ENCODE measurements at regions not wholly inside any gene's neighbourhood (a gene's known extent, or its start where the extent isn't known, plus 50 kb on each side); places are given as distances from the start of the nearest gene placed in this dataset.

DNA sequence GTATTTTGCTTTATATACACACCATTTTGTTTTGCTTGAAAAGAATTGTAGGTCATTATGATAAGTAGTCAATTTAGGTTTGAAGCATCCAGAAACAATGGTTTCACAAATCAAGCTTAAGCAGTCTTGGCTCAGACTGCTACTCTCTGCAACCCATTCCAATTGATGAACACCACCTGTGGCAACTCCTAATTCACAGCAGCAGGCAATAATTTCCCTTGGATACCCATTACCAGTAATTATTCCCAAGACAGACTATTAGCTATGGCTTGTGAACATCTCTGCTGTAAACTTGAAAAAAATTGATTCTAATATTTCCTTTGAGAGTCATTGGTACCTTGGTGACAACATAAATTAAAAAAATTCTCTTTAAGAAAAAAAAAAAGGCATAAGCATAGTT, 299.3 kb upstream of the SLITRK6 start:
- no peak for DNase-seq (ENCODE audit: low read depth)
- TF ChIP-seq CTCF (IDR thresholded peaks at IDR 0.05; ENCODE audit: low read depth, low read length, missing control alignments), result no peak
- H3K4me3 ChIP-seq (ENCODE audit: low read depth, low read length), result no peak overlapping the region

DNA sequence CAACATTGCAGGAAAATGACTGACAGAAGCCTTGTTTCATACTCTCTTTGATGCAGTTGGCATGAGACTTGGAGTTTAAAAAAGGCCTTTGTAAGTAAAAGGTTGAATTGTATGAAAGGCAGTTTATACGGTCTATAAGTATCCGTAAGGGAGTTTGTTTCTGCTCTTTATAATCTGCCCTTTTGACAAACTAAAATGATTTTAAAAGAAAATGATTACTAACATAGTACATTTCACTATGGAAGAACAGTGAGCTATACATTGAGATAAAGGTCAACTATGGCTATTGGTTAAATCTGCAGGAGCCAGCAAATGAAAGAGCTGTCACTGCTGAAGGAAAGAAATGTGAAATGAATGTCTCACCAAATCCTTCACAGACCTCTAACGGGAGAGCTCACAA, 296.1 kb upstream of the SLITRK6 start:
- no peak overlapping the region for H3K4me3 ChIP-seq (ENCODE audit: low read depth, low read length)
- no peak for TF ChIP-seq CTCF (IDR thresholded peaks at IDR 0.05; ENCODE audit: low read depth, low read length, missing control alignments)
- no peak for DNase-seq (ENCODE audit: low read depth)

- H3K4me3 ChIP-seq (ENCODE audit: low read depth, low read length), result no peak overlapping the region
- TF ChIP-seq CTCF (IDR thresholded peaks at IDR 0.05; ENCODE audit: low read depth, low read length, missing control alignments), result no peak
- no peak for DNase-seq (ENCODE audit: low read depth)
These were observed 291.0 kb upstream of the SLITRK6 start for GRCh38 chr13:86090181-86090580.

GRCh38 chr13:86087244-86087643, 288.0 kb upstream of the SLITRK6 start:
- TF ChIP-seq CTCF (IDR thresholded peaks at IDR 0.05; ENCODE audit: low read depth, low read length, missing control alignments), result no peak
- no peak for DNase-seq (ENCODE audit: low read depth)
- no peak overlapping the region for H3K4me3 ChIP-seq (ENCODE audit: low read depth, low read length)

DNA sequence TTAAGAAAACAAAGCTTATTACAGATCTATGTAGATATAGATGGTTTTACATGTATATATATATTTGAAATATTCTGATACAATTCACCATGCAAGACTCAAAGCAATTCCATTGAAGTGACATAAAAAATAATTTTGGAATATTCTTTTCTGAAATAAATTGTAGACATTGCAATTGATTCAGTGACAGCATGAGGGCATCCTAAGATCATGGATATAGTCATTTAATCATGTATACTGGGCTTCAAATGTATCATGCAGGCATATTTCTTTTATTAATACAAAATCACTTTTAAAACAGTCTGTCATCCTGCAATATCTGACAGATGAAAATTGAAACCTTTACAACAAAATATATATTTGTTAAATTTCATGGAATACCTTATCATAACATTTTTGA, 286.7 kb upstream of the SLITRK6 start:
- no peak for TF ChIP-seq CTCF (IDR thresholded peaks at IDR 0.05; ENCODE audit: low read depth, low read length, missing control alignments)
- no peak overlapping the region for H3K4me3 ChIP-seq (ENCODE audit: low read depth, low read length)
- no peak for DNase-seq (ENCODE audit: low read depth)

- DNase-seq (ENCODE audit: low read depth), result no peak
- H3K4me3 ChIP-seq (ENCODE audit: low read depth, low read length), result no peak overlapping the region
- TF ChIP-seq CTCF (IDR thresholded peaks at IDR 0.05; ENCODE audit: low read depth, low read length, missing control alignments), result no peak
These were observed 282.9 kb upstream of the SLITRK6 start for GRCh38 chr13:86082121-86082520.

DNA sequence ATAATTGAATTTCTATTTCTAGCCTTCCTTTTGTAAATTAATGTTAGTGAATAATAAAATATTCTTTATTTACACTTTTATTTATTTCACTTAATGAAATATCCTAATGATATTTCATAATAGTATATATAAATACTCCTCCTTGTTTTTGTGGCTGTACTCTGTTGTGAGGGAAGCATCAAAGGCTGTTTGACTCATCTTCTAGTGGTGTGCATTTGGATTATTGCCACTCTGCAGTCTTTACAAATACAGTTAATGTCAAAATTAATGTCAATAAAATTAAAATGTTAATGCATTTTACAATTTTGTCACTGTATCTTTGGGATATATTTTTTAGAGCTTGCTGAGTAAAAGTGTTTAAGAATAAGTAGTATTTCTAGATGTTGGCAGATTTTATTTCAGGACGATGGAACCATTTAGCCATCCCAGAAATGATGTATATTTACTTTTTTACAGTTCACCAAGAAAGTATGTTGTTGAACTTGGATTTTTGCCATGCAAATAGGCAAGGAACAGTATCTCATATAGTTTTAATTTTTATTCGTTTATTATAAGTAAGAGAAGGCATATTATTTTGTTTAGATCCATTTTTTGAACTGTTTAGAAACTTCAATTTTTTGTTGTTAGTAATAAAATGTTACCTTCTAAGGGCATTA, 281.2 kb upstream of the SLITRK6 start:
- H3K4me3 ChIP-seq (ENCODE audit: low read depth, low read length), result no peak overlapping the region
- no peak for TF ChIP-seq CTCF (IDR thresholded peaks at IDR 0.05; ENCODE audit: low read depth, low read length, missing control alignments)
- no peak for DNase-seq (ENCODE audit: low read depth)

All from GM12864 (cell line).